Activated CD8-positive, alpha-beta memory T cell treated with anti-CD3 and anti-CD28 coated beads, Interleukin-2, amount 50 U/mL, for 24 hours (primary cell): ENCODE measurements at regions not wholly inside any gene's neighbourhood (a gene's known extent, or its start where the extent isn't known, plus 50 kb on each side); places are given as distances from the start of the nearest gene placed in this dataset.
"Not testable (repeated sequence)": the region's sequence is repeated elsewhere in the genome, so short reads cannot be mapped to it uniquely, and the experiment has no call there.

Experiments used
- DNase-seq: peaks from one replicate; pipeline ENCODE4 v3.0.0-alpha.2; 2020; ENCODE audit errors: extremely low read depth

DNA sequence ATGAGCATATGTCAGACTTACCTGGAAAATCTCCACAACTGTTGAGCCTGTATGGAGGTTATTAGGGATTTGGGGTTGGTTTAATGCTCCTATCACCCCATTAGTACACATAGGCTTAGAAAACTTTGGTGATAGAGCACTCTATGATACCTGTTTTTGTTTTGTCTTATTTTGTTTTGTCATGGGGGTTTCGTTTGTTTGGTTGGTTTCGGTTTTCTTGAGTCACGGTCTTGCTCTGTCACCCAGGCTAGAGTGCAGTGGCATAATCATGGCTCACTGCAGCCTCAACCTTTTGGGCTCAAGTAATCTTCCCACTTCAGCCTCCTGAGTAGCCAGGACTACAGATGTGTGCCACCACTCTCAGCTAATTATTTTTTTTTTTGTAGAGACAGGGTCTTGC, 70.0 kb downstream of the MZT1 start:
- DNase-seq, result no peak

- DNase-seq, result no peak
Observed at GRCh38 chr13:72656357-72656756, 71.1 kb downstream of the MZT1 start.

- no peak for DNase-seq
Observed at GRCh38 chr13:72653506-72653905, 73.9 kb downstream of the MZT1 start.

DNA sequence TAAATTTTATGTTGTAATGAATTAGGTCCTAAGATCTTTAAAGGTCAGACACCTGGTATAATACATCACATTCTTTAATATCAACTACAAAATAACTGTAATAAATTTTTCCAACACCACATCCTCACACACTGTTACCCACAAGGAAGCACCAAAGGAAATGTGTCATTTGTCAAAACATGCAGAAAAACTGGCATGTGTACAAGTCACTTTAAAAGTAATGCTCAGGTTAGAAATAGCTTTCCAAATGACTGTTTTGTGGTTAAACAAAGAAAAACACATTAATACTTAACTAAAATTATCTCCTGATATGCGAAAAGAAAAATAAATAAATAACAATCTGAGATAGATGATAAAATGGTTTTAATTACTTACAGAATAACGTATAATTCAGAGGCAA, 74.7 kb downstream of the MZT1 start:
- DNase-seq, result no peak

DNA sequence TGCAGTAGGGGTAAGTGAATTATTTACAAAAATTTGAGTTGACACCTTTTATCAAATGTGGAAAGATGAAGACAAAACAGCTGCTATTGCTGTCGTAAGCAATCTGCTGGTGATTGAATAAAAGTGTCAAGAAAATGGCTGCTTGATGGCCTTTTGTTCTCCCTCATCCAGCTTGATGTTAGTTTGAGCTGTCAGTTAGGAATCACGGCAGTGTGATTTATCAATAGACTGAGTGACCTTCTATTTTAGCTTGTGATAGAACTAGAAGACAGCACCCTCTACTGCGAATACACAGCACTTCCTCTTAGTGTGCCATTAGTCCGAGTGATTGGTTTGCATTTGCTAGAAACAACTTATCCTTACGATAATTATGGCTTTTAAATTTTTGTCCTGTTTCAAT, 76.3 kb downstream of the MZT1 start:
- no peak for DNase-seq

DNA sequence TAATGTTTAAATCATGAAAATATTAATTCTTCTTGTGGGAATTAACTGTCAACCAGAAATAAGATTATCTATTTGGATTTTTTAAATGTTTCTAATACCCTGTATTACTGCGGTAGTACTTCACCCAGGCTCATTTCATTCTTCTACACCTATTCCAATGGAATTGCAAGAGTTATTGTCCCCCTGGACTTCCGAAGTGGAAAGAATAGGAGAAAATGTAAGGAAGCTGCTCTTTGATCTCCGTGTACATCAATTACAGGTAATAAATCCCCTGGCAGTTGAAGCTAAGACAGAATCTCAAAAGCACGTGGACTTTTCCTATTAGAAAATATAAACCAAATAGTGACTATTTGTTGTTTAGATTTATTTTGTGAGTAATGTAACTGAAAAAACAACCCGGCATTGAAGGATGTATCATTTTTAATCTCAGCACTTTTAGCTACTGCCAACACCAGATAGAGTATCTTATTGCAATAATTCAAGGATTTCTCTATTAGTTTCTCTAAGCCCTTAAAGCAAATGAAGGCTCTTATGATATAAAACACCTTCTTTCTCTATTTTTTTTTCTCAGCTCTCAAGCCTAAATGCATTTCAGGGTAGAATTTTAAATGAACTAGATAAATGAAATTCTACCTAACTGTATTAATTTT, 77.3 kb downstream of the MZT1 start:
- DNase-seq, result no peak

DNA sequence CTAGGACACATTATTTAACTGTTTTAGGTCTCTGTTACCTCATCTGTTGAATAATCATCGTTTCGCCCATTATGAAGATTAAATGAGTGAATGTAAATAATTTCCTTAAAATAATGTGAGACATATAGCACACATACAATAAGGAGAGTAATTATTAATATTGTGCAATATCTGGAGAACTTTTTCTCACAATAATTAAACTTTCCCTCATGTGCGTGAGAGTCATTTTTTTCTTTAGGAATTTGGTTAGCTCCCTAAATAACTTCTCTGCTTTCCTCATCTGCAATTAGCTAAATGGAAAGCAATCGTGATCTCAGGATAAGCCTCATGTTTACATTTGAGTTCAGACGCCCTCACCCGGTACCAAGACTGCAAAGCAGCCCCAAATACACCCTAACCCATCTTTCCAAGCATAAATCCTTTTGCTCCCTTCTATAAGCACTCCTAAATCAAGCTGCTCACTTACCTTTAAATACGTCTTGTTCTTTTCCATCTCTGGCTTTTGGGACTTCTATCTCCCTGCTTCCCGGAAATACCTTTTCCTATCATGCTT, 78.8 kb downstream of the MZT1 start:
- DNase-seq, result no peak

DNA sequence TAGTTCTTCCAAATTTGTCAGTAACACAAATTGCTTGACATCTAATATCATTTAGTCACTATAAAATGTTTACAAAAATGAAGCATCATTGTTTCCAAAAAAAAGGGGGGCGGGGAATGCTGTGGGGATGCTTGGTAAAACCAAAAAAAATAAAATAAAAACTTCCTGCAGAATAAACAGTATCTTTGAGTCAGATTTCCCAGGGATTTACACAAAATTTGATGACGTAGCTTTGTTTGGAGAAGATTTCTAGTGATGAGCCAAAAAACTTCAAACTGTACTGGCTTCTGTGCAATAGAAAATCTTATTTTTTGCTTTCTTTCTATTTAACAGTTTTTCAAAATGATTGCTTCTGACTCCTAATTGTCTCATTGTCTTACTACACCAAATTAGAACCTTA, 80.0 kb downstream of the MZT1 start:
- no peak for DNase-seq

DNA sequence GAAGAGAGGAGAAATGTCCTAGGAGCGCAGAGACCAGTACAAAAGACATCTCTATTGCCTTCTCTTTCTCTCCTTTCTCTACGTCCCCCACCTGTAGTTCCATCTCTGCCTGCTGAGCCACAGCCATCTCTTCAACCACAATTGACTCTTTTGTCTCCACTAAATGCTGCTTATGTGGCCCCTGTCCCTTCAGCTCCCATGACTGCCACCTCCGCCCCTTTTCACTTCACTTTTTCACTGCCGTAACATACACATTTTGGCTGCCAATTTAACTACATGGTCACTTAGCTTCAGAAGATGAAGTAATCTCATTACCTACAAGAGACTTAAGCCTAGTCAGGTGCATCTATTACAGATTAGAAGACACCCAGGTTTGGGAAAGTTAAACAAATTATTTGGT, 81.9 kb downstream of the MZT1 start:
- no peak for DNase-seq

- DNase-seq, result peak; percentile 25
Observed at GRCh38 chr13:72643311-72643989, 84.0 kb downstream of the MZT1 start.

GRCh38 chr13:72639377-72639776, 88.1 kb downstream of the MZT1 start:
- no peak for DNase-seq

- no peak for DNase-seq
Observed at GRCh38 chr13:72638059-72638815, 89.2 kb downstream of the MZT1 start.

DNA sequence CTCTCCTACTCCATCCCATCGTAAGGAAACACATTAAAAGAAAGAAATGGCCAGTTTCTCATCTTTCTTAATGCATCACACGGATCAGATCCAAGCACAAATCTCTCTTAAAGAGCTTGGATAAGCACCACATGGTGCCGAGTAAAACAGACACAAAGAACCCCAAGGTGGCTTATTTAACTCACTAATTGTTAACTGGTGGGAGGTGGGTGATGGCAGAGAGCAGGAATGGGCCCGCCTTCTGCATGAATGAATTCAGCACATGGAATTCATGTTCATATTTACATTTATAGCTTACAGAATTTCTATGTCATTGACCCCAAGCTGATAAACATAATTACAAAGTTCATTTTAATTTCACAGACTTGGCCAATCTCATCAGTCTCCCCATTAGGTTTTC, 89.9 kb downstream of the MZT1 start:
- DNase-seq, result no peak

DNA sequence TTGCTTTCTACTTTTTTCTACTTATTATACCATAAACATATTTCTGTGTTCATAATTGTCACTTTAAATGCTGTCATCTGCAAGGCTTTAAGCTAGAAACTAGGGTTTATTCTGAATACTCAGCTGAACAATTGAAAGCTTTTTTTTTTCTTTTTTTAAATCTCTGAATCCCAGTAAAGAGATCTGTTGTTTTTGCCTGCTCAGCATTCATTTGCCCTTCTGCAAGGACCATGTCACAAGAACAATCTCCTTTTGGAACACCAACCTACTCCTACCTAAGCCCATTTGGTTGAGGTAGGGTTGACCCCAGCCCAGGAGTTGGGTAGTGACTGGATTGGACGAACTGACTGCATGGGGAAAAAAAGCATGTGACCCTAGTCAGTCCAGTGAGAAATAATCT, 92.6 kb downstream of the MZT1 start:
- no peak for DNase-seq

DNA sequence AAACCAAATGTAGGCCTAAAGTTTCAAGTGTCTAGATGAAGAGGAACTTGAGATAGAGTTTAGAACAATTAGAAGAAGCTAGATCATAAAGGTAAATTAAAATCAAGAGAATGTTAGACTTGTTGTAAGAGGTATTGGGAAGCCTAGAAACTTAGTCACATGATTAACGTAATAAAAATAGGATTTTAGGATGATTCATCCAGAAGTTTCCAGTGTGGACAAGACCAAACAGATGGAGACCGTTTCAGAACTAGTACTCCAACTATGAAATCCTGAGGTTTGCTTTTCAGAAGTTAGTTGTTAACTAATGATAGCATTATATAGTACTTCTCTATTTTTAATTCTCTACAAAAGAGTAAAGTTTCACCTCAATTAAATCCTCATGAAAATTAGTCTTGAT, 104.9 kb downstream of the MZT1 start:
- no peak for DNase-seq

GRCh38 chr13:72620874-72621273, 106.6 kb downstream of the MZT1 start:
- no peak for DNase-seq

DNA sequence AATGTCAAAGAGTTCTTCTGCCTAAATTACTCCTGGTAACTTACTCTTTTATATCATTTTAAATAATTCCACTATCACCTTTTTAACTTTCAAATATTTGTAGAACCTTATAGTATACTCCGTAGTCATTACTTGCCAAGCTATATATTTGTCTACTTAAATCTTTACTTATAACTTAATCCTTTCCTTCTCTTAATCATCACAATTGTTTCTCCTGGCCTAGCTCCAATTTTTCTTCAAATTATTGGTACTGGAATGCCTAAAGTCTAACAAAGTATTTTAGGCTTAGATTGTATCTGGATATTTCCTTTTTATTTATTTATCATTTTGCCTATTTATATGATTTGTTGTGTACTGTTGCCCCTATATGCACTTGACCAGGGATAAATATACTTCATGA, 109.5 kb downstream of the MZT1 start:
- no peak for DNase-seq

- no peak for DNase-seq
Observed at GRCh38 chr13:72617186-72617585, 110.2 kb downstream of the MZT1 start.

DNA sequence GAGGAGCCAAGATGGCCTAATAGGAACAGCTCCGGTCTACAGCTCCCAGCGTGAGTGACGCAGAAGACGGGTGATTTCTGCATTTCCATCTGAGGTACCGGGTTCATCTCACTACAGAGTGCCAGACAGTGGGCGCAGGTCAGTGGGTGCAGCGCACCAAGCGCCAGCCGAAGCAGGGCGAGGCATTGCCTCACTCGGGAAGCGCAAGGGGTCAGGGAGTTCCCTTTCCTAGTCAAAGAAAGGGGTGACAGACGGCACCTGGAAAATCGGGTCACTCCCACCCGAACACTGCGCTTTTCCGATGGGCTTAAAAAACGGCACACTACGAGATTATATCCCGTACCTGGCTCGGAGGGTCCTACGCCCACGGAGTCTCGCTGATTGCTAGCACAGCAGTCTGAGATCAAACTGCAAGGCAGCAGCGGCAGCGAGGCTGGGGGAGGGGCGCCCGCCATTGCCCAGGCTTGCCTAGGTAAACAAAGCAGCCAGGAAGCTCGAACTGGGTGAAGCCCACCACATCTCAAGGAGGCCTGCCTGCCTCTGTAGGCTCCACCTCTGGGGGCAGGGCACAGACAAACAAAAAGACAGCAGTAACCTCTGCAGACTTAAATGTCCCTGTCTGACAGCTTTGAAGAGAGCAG, 117.1 kb downstream of the MZT1 start:
- not testable (repeated sequence) for DNase-seq

- DNase-seq, result no peak
Observed at GRCh38 chr13:72599178-72599743, 128.2 kb downstream of the MZT1 start.

DNA sequence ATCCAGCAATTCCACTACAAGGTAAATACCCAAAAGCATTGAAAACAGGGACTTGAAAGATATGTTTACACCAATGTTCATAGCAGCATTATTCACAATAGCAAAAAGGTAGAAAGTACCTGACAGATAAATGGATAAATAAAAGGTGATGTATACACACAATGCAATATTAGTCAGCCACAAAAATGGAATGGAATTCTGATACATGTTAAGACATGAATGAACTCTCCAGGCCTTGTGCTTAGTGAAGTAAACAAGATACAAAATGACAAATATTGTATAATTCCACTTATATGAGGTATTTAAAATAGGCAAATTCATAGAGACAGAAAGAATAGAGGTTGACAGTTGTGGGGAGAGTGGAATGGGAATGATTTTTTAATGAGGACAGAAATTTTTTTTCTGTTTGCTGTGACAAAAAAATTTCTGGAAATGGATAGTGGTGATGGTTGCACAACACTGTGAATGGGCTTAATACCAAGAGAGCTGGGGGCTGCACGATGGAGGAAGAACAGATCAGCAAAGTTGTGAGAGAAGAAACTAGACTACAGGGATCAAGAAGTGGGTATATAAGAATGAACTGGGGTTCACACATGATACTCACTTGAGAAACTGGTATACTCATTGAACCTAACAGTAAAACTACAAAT, 137.2 kb downstream of the MZT1 start:
- no peak for DNase-seq
